RKO (cell line): ENCODE measurements at regions not wholly inside any gene's neighbourhood (a gene's known extent, or its start where the extent isn't known, plus 50 kb on each side); places are given as distances from the start of the nearest gene placed in this dataset.
A peak's percentile ranks its signal among the peaks of the same experiment; 100 is the strongest.

Source experiments
- DNase-seq: peaks from one replicate; pipeline ENCODE4 v3.0.0-alpha.2; 2016; ENCODE audit warnings: low spot score

- DNase-seq: no peak
These were observed 480.6 kb downstream of the IPMK start for GRCh38 chr10:57786850-57787750.

- DNase-seq: no peak
These were observed 481.4 kb downstream of the IPMK start for GRCh38 chr10:57786331-57786730.

GRCh38 chr10:57785546-57785945 is 482.1 kb downstream of the IPMK start:
- DNase-seq: no peak

GRCh38 chr10:57785068-57785467 is 482.6 kb downstream of the IPMK start:
- no peak for DNase-seq

- no peak for DNase-seq
These were observed 490.8 kb downstream of the IPMK start for GRCh38 chr10:57776688-57777432.

GRCh38 chr10:57775250-57775649 is 492.4 kb downstream of the IPMK start:
- DNase-seq: no peak

GRCh38 chr10:57769298-57769697 is 498.4 kb downstream of the IPMK start:
- no peak for DNase-seq

- no peak for DNase-seq
These were observed 507.9 kb downstream of the IPMK start for GRCh38 chr10:57759777-57760176.

- no peak for DNase-seq
These were observed 512.9 kb downstream of the IPMK start for GRCh38 chr10:57754803-57755202.

GRCh38 chr10:57743711-57744110 is 524.0 kb downstream of the IPMK start:
- DNase-seq: no peak

- no peak for DNase-seq
These were observed 525.9 kb downstream of the IPMK start for GRCh38 chr10:57741751-57742150.

GRCh38 chr10:57723305-57723704 is 544.4 kb downstream of the IPMK start:
- DNase-seq: no peak

- peak; percentile 63 for DNase-seq
These were observed 550.8 kb downstream of the IPMK start for GRCh38 chr10:57716884-57717283.

GRCh38 chr10:57715233-57715632 is 552.5 kb downstream of the IPMK start:
- no peak for DNase-seq

GRCh38 chr10:57707300-57707658 is 560.4 kb downstream of the IPMK start:
- DNase-seq: no peak

- no peak for DNase-seq
These were observed 561.0 kb downstream of the IPMK start for GRCh38 chr10:57706576-57707299.

GRCh38 chr10:57706016-57706415 is 561.7 kb downstream of the IPMK start:
- DNase-seq: no peak

GRCh38 chr10:57699944-57700343 is 567.8 kb downstream of the IPMK start:
- no peak for DNase-seq

GRCh38 chr10:57696641-57697040 is 571.1 kb downstream of the IPMK start:
- no peak for DNase-seq

GRCh38 chr10:57694956-57695608 is 572.6 kb downstream of the IPMK start:
- no peak for DNase-seq

GRCh38 chr10:57692255-57692980 is 575.3 kb downstream of the IPMK start:
- DNase-seq: peak; percentile 11
